GM03348 (cell line): ENCODE measurements at regions not wholly inside any gene's neighbourhood (a gene's known extent, or its start where the extent isn't known, plus 50 kb on each side); places are given as distances from the start of the nearest gene placed in this dataset.
"Not testable (repeated sequence)": the region's sequence is repeated elsewhere in the genome, so short reads cannot be mapped to it uniquely, and the experiment has no call there.

Experiments
- DNase-seq: peaks from one replicate; pipeline ENCODE4 v3.0.0; 2012; ENCODE audit warnings: low spot score

- no peak for DNase-seq
These were observed 257.4 kb upstream of the SLITRK1 start for GRCh38 chr13:84139561-84140158.

GRCh38 chr13:84137292-84137691 is 255.0 kb upstream of the SLITRK1 start:
- DNase-seq: peak; percentile 10

GRCh38 chr13:84136582-84136981 is 254.3 kb upstream of the SLITRK1 start:
- DNase-seq: no peak

- no peak for DNase-seq
These were observed 250.2 kb upstream of the SLITRK1 start for GRCh38 chr13:84132491-84132890.

GRCh38 chr13:84131249-84131648 is 249.0 kb upstream of the SLITRK1 start:
- DNase-seq: no peak

- no peak for DNase-seq
These were observed 248.3 kb upstream of the SLITRK1 start for GRCh38 chr13:84130495-84131114.

- DNase-seq: no peak
These were observed 247.7 kb upstream of the SLITRK1 start for GRCh38 chr13:84129966-84130365.

GRCh38 chr13:84127597-84128128 is 245.4 kb upstream of the SLITRK1 start:
- no peak for DNase-seq

- DNase-seq: no peak
These were observed 244.4 kb upstream of the SLITRK1 start for GRCh38 chr13:84126671-84127171.

- DNase-seq: peak; percentile 33
These were observed 239.2 kb upstream of the SLITRK1 start for GRCh38 chr13:84121456-84121855.

- DNase-seq: peak; percentile 12
These were observed 236.7 kb upstream of the SLITRK1 start for GRCh38 chr13:84118839-84119409.

- no peak for DNase-seq
These were observed 216.0 kb upstream of the SLITRK1 start for GRCh38 chr13:84098273-84098672.

- no peak for DNase-seq
These were observed 214.9 kb upstream of the SLITRK1 start for GRCh38 chr13:84097148-84097547.

GRCh38 chr13:84096216-84096615 is 213.9 kb upstream of the SLITRK1 start:
- no peak for DNase-seq

- no peak for DNase-seq
These were observed 206.7 kb upstream of the SLITRK1 start for GRCh38 chr13:84088996-84089395.

GRCh38 chr13:84086847-84087162 is 204.5 kb upstream of the SLITRK1 start:
- DNase-seq: no peak

- DNase-seq: not testable (repeated sequence)
These were observed 204.0 kb upstream of the SLITRK1 start for GRCh38 chr13:84086098-84086846.

- DNase-seq: no peak
These were observed 200.2 kb upstream of the SLITRK1 start for GRCh38 chr13:84082462-84082861.

- no peak for DNase-seq
These were observed 198.7 kb upstream of the SLITRK1 start for GRCh38 chr13:84080748-84081530.

GRCh38 chr13:84077271-84077670 is 195.0 kb upstream of the SLITRK1 start:
- DNase-seq: no peak

GRCh38 chr13:84076280-84076679 is 194.0 kb upstream of the SLITRK1 start:
- no peak for DNase-seq

- DNase-seq: peak; percentile 33
These were observed 168.3 kb upstream of the SLITRK1 start for GRCh38 chr13:84050536-84050935.
